Heart right ventricle (tissue), 16 donors: ENCODE measurements at regions not wholly inside any gene's neighbourhood (a gene's known extent, or its start where the extent isn't known, plus 50 kb on each side); places are given as distances from the start of the nearest gene placed in this dataset.

ENCODE experiments used
- ATAC-seq, 8 donors: fragments of 200-7000 bp; cut with Tn5 transposase; one replicate each; pipeline ENCODE4 v1.9.1; 2020; ENCODE audit warnings: mild to moderate bottlenecking in 8 of 8, moderate library complexity in 8 of 8, moderate number of reproducible peaks in 1 of 8
- DNase-seq, 2 donors: peaks; one replicate each; pipeline ENCODE4 v3.0.0-alpha.2; 2020
- H3K27ac ChIP-seq, 10 donors: fragments of 200-600 bp; sonication (generic) in 2 of 10; one replicate each; pipeline versions ENCODE4 v1.5.0 to v1.8.0; 2020 to 2022; ENCODE audit warnings: mild to moderate bottlenecking in 3 of 10
- H3K27me3 ChIP-seq, 7 donors: fragments of 200-600 bp; one replicate each; pipeline ENCODE4 v1.8.0; 2021 to 2022; ENCODE audit warnings: mild to moderate bottlenecking in 2 of 7
- H3K36me3 ChIP-seq, 9 donors: fragments of 200-600 bp; sonication (generic) in 1 of 9; one replicate each; pipeline versions ENCODE4 v1.5.0 to v1.8.0; 2020 to 2022; ENCODE audit warnings: mild to moderate bottlenecking in 2 of 9
- H3K4me1 ChIP-seq, 9 donors: fragments of 200-600 bp; sonication (generic) in 1 of 9; one replicate each; pipeline versions ENCODE4 v1.5.0 to v1.8.0; 2020 to 2022; ENCODE audit warnings: mild to moderate bottlenecking in 4 of 9
- H3K4me3 ChIP-seq, 10 donors: fragments of 200-600 bp; sonication (generic) in 2 of 10; one replicate each; pipeline versions ENCODE4 v1.5.0 to v1.8.0; 2020 to 2022; ENCODE audit warnings: mild to moderate bottlenecking in 7 of 10, moderate library complexity in 2 of 10
- H3K9me3 ChIP-seq, 11 donors: fragments of 200-600 bp in 10 of 11; sonication (generic) in 2 of 11; one replicate each; pipeline versions ENCODE4 v1.5.0 to v1.8.0; 2013 to 2022; ENCODE audit warnings: mild to moderate bottlenecking in 2 of 11, control low read depth in 1 of 11, moderate library complexity in 1 of 11
- CTCF ChIP-seq, 9 donors: fragments of 200-600 bp; sonication (generic) in 2 of 9; IDR thresholded peaks; one replicate each; pipeline versions ENCODE4 v1.5.0 to v1.8.0; 2021 to 2022; ENCODE audit warnings: antibody characterized with exemption in 9 of 9, mild to moderate bottlenecking in 5 of 9, moderate library complexity in 1 of 9
- WGBS, 2 donors: extraction: QIAGEN DNeasy Blood & Tissue Kit; methylation state at CpG; one replicate each; pipeline ENCODE4 v1.1.7; 2013; ENCODE audit warnings: inconsistent platforms in 1 of 2; 5-methylcytosine and 5-hydroxymethylcytosine counted together
- intact Hi-C, 10 donors: fragments of 100-400 bp; cut with DNase I; formaldehyde crosslinking; loops; one replicate each; pipeline versions ENCODE4 v1.11.1 to v1.14.2; 2022
- donor health status: Arrhythmogenic right ventricular cardiomyopathy.
- donor health status: ischemic (EF 13 %, LVEDD 7.1; RV severe dilation, severe dysfunction).
- donor health status: healthy with polysubstance abuse.
- donor health status: DM: no; HTN: yes; CAD: no.
- donor health status: DM: no; HTN: no; CAD: no.
- donor health status: ischemic (EF 25% LVEDD 6.9; RV normal size, moderate dysfunction).
- donor health status: ischemic (EF 25% LVEDD 5.7; RV mildly dilated, moderate dysfunction).
- donor health status: healthy.
- donor health status: DM: yes; HTN: yes; CAD: no.
- donor health status: Ischemic cardiomyopathy.
- donor health status: ischemic (EF 35%, LVEDD 5.7; RV mildly dilated, moderate dysfunction).
- donor health status: nonischemic (EF 11% LVEDD 7.7; RV severe dilation, severe dysfunction).
- donor health status: DM: yes; HTN: yes; CAD: no.
- donor health status: PGD.
- donor health status: ischemic (EF 29% LVEDD 5.4; RV normal size, mild dysfunction).
- donor health status: nonischemic (EF 23%, LVEDD 6.1; RV moderate dilation, normal function).

- WGBS, 2 donors, result 42 to 48% methylated on average over 3 of the region's 3 CpGs
These were observed 97.5 kb upstream of the STAC start for GRCh38 chr3:36282766-36283165.

GRCh38 chr3:36295296-36295695, 85.0 kb upstream of the STAC start:
- intact Hi-C loops, result no loop called here

More at GRCh38 chr3:36282766-36283165, 97.5 kb upstream of the STAC start:
- intact Hi-C loops, result no loop called here
- H3K9me3 ChIP-seq, result peaks cover 0 to 10% (median 3%) of the 10 kb centered on the region in 11 donors
- no peak for TF ChIP-seq CTCF (IDR thresholded peaks at IDR 0.05)
- no peaks in the 10 kb centered on the region for H3K27me3 ChIP-seq
- H3K4me1 ChIP-seq, result no peaks in the 10 kb centered on the region
- ATAC-seq, result no peak
- H3K36me3 ChIP-seq, result no peaks in the 10 kb centered on the region
- DNase-seq, result no peak
- H3K4me3 ChIP-seq, result no peak overlapping the region
- H3K27ac ChIP-seq, result no peak overlapping the region

GRCh38 chr3:36297195-36297594, 83.1 kb upstream of the STAC start:
- Histone ChIP-seq H3K9me3 (peaks cover 0 to 4% (median 0%) of the 10 kb centered on the region in 11 donors), H3K4me1 (peaks cover 0 to 23% (median 0%) of the 10 kb centered on the region in 9 donors), H3K27me3 (no peaks in the 10 kb centered on the region), H3K27ac (peak overlapping the region in 2 of 10 donors; percentile 0 to 47), H3K4me3 (peak overlapping the region in 4 of 10 donors; percentile 1 to 27 (median 16)), H3K36me3 (no peaks in the 10 kb centered on the region)
- 54 to 72% methylated on average over 3 of the region's 3 CpGs for WGBS, 2 donors
- TF ChIP-seq CTCF (IDR thresholded peaks at IDR 0.05), result no peak
- DNase-seq (no peak), ATAC-seq (peak in 3 of 8 donors; percentile 33 to 66 (median 65))
- intact Hi-C loops, result no loop called here

More at GRCh38 chr3:36295296-36295695, 85.0 kb upstream of the STAC start:
- Histone ChIP-seq H3K9me3 (peaks cover 0 to 4% (median 0%) of the 10 kb centered on the region in 11 donors), H3K4me1 (peaks cover 0 to 23% (median 0%) of the 10 kb centered on the region in 9 donors), H3K4me3 (no peak overlapping the region), H3K27ac (no peak overlapping the region), H3K36me3 (no peaks in the 10 kb centered on the region), H3K27me3 (no peaks in the 10 kb centered on the region)
- ATAC-seq (no peak), DNase-seq (no peak)
- TF ChIP-seq CTCF (IDR thresholded peaks at IDR 0.05), result no peak

GRCh38 chr3:36298188-36298587, 82.1 kb upstream of the STAC start:
- Histone ChIP-seq H3K27ac (no peak overlapping the region), H3K4me3 (no peak overlapping the region), H3K27me3 (no peaks in the 10 kb centered on the region), H3K9me3 (peaks cover 0 to 4% (median 0%) of the 10 kb centered on the region in 11 donors), H3K4me1 (peaks cover 0 to 27% (median 0%) of the 10 kb centered on the region in 9 donors), H3K36me3 (no peaks in the 10 kb centered on the region)
- no peak for DNase-seq
- intact Hi-C loops, result no loop called here
- ATAC-seq, result no peak
- WGBS, 2 donors, result 91 to 98% methylated on average over 1 of the region's 1 CpG
- TF ChIP-seq CTCF (IDR thresholded peaks at IDR 0.05), result no peak
